WERI-Rb-1 (cell line): ENCODE measurements at regions not wholly inside any gene's neighbourhood (a gene's known extent, or its start where the extent isn't known, plus 50 kb on each side); places are given as distances from the start of the nearest gene placed in this dataset.

Experiments used
- DNase-seq: peaks from one replicate; pipeline ENCODE4 v3.0.0-alpha.2; 2020
- H3K27ac ChIP-seq: fragments of 250-450 bp; sonication (Bioruptor Pico); 2 replicates; pipeline ENCODE4 v1.5.1; 2020; ENCODE audit warnings: mild to moderate bottlenecking, moderate library complexity
- H3K27me3 ChIP-seq: fragments of 250-450 bp; sonication (Bioruptor Pico); 2 replicates; pipeline ENCODE4 v1.5.1; 2021; ENCODE audit warnings: mild to moderate bottlenecking, low read depth, moderate library complexity; ENCODE audit not compliant: insufficient read depth, severe bottlenecking
- H3K36me3 ChIP-seq: fragments of 250-450 bp; sonication (Bioruptor Pico); 2 replicates; pipeline ENCODE4 v1.5.1; 2020; ENCODE audit warnings: mild to moderate bottlenecking, moderate library complexity
- H3K4me3 ChIP-seq: 2 replicates; pipeline ENCODE4 v1.5.1; 2011; ENCODE audit warnings: low read depth, mild to moderate bottlenecking, control low read depth, low read length
- H3K9me3 ChIP-seq: fragments of 250-450 bp; sonication (Bioruptor Pico); 2 replicates; pipeline ENCODE4 v1.5.1; 2021; ENCODE audit warnings: mild to moderate bottlenecking, moderate library complexity; ENCODE audit not compliant: severe bottlenecking
- TF ChIP-seq, protein P1 (sequence below): IDR thresholded peaks from 2 replicates; pipeline ENCODE4 v1.5.1; 2011; ENCODE audit warnings: low read depth, mild to moderate bottlenecking, control low read depth, inconsistent platforms, low read length

- no peak overlapping the region for H3K27ac ChIP-seq
- DNase-seq, result no peak
- no peak overlapping the region for H3K4me3 ChIP-seq
- H3K36me3 ChIP-seq, result no peaks in the 10 kb centered on the region
- H3K9me3 ChIP-seq, result no peaks in the 10 kb centered on the region
- TF ChIP-seq, protein P1, sequence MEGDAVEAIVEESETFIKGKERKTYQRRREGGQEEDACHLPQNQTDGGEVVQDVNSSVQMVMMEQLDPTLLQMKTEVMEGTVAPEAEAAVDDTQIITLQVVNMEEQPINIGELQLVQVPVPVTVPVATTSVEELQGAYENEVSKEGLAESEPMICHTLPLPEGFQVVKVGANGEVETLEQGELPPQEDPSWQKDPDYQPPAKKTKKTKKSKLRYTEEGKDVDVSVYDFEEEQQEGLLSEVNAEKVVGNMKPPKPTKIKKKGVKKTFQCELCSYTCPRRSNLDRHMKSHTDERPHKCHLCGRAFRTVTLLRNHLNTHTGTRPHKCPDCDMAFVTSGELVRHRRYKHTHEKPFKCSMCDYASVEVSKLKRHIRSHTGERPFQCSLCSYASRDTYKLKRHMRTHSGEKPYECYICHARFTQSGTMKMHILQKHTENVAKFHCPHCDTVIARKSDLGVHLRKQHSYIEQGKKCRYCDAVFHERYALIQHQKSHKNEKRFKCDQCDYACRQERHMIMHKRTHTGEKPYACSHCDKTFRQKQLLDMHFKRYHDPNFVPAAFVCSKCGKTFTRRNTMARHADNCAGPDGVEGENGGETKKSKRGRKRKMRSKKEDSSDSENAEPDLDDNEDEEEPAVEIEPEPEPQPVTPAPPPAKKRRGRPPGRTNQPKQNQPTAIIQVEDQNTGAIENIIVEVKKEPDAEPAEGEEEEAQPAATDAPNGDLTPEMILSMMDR, result no peak
- no peaks in the 10 kb centered on the region for H3K27me3 ChIP-seq
These were observed 253.8 kb upstream of the CITED2 start for GRCh38 chr6:139628270-139628669.

- TF ChIP-seq, protein P1, result no peak
- no peak overlapping the region for H3K4me3 ChIP-seq
- no peaks in the 10 kb centered on the region for H3K36me3 ChIP-seq
- H3K9me3 ChIP-seq, result no peaks in the 10 kb centered on the region
- DNase-seq, result no peak
- no peaks in the 10 kb centered on the region for H3K27me3 ChIP-seq
- H3K27ac ChIP-seq, result no peak overlapping the region
These were observed 252.6 kb upstream of the CITED2 start for GRCh38 chr6:139627091-139627490.

DNA sequence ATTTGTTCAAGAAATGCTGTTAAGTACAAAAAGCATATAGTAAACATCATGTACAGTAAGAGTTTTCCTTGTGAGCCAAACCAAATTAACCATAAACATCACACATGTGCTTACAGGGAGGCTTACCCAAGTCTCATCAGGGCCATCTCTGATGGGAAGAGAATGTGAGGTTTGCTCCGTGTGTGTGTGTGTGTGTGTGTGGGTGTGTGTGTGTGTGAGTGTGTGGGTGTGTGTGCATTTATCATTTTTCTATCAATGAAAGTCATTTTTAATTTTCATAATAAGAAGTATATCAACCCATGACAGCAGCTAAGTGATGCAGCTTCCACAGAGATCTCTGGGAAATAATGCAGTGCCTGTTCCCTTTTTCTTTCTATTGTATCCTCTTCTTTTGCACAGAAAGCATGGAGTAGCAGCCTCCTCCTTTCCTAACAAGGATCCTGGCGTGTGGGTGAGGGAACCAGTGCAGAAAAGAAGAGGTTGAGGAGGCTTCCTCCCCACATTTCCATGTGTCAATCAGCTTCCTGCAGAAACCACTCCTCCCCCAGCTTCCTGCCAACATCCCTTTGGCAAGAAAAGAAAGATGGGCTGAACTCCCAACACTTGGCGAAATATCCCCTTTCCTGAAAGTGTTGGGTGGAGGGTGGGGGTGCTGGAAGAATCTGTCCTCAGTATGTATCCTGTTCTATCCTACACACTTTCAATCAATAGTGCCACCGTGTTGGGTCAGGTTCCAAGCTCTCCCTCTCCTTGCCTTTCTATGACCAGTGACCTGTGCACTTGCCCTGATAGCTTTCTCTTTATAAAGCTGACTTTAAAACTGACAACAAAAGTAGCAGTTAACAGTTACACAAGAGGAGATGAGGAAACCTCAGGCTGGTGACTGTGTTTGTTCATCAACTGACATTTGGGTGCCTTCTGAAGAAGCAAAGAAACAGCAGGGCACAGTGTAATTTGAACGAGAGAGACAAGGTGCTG is 251.8 kb upstream of the CITED2 start:
- H3K9me3 ChIP-seq, result no peaks in the 10 kb centered on the region
- H3K27ac ChIP-seq, result no peak overlapping the region
- H3K27me3 ChIP-seq, result no peaks in the 10 kb centered on the region
- DNase-seq, result no peak
- no peaks in the 10 kb centered on the region for H3K36me3 ChIP-seq
- TF ChIP-seq, protein P1, result no peak
- H3K4me3 ChIP-seq, result no peak overlapping the region

DNA sequence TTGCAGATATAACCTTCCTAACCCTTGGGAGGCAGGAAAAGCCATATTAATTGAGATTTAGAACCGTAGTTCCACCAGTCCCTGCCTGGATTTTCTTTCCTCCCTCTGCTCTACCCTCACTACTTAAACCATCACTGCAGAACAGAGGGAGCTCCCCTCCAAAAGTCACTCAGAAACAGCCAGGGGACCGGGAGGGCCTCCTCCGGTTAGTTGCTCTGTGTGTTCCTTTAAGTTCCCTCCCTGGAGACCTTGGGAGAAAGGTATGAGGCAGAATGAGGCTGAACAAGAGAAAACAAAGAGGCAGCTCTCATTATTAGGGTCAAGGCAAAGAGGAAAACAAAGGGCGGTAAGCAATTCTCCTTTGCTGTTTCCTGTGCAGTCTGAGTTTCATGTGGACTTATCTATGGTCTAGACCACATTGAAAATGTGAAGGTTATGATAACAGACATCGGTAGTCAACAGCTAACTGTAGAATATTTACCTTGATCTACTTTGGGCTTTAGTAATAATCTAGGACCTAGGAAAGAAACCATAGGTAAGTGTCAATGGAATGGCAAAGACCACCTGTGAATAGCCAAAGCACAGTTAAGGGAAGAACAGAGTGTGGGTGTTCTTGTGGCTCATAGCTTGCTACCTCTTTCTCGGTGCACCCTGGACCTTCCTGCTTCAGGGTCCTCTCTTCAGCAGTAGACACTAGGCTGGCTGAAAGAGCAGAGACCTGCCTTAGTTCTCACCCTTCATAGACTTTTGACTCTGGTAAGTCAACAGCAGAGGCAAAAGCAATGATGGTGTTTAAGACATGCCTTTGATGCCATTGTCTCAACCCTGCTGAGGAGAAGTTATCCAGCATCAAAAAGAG is 250.9 kb upstream of the CITED2 start:
- Histone ChIP-seq H3K9me3 (no peaks in the 10 kb centered on the region), H3K36me3 (no peaks in the 10 kb centered on the region), H3K4me3 (no peak overlapping the region), H3K27me3 (no peaks in the 10 kb centered on the region), H3K27ac (no peak overlapping the region)
- DNase-seq, result no peak
- TF ChIP-seq, protein P1, result no peak

DNA sequence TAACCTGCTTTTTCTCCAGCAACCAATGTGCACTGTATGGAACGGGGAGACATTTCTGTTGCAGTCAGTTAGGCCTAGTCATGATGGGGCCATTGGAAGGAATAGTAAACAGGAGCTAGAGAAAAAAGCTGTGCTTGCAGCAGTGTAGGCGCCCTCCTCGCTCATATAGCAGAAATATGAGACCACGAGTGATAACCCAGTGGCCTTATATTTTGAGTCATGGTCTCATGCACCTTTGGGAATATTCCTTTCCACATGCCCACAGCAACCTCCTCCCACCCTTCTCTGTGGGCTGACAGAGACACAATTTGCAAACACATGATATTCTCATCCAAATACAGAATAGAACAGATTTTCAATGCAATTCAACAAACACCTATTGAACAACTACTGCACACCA is 248.9 kb upstream of the CITED2 start:
- H3K36me3 ChIP-seq, result no peaks in the 10 kb centered on the region
- DNase-seq, result no peak
- H3K4me3 ChIP-seq, result no peak overlapping the region
- no peak overlapping the region for H3K27ac ChIP-seq
- no peaks in the 10 kb centered on the region for H3K9me3 ChIP-seq
- TF ChIP-seq, protein P1, result no peak
- no peaks in the 10 kb centered on the region for H3K27me3 ChIP-seq
